Subcutaneous abdominal adipose tissue (tissue), 5 donors: ENCODE measurements at regions not wholly inside any gene's neighbourhood (a gene's known extent, or its start where the extent isn't known, plus 50 kb on each side); places are given as distances from the start of the nearest gene placed in this dataset.

Experiments
- H3K27ac ChIP-seq: one replicate; pipeline ENCODE4 v1.7.0; 2013; ENCODE audit warnings: low read depth, mild to moderate bottlenecking, inconsistent platforms, low read length, moderate library complexity
- H3K27me3 ChIP-seq, 5 donors: one replicate each; pipeline ENCODE4 v1.7.0; 2013; ENCODE audit warnings: low read length in 5 of 5, inconsistent platforms in 1 of 5; ENCODE audit not compliant: control insufficient read depth in 5 of 5, insufficient read depth in 4 of 5
- H3K36me3 ChIP-seq, 5 donors: one replicate each; pipeline ENCODE4 v1.7.0; 2013; ENCODE audit warnings: low read length in 5 of 5; ENCODE audit not compliant: control insufficient read depth in 5 of 5, insufficient read depth in 5 of 5
- H3K4me1 ChIP-seq, 5 donors: one replicate each; pipeline ENCODE4 v1.7.0; 2013; ENCODE audit warnings: low read length in 5 of 5, mild to moderate bottlenecking in 3 of 5, moderate library complexity in 1 of 5; ENCODE audit not compliant: control insufficient read depth in 5 of 5, insufficient read depth in 5 of 5
- H3K4me3 ChIP-seq, 5 donors: one replicate each; pipeline ENCODE4 v1.7.0; 2013; ENCODE audit warnings: low read length in 5 of 5, low read depth in 1 of 5
- H3K9ac ChIP-seq, 5 donors: one replicate each; pipeline ENCODE4 v1.7.0; 2013; ENCODE audit warnings: low read length in 5 of 5, mild to moderate bottlenecking in 4 of 5, moderate library complexity in 3 of 5
- H3K9me3 ChIP-seq, 5 donors: one replicate each; pipeline ENCODE4 v1.7.0; 2013; ENCODE audit warnings: low read length in 5 of 5; ENCODE audit not compliant: control insufficient read depth in 5 of 5
- donor health status: healthy.
- donor health status: healthy.
- donor health status: healthy.
- donor health status: healthy.
- donor health status: healthy.

- no peak overlapping the region for H3K27ac ChIP-seq
- H3K4me1 ChIP-seq, result peaks cover 3 to 69% (median 15%) of the 10 kb centered on the region in 5 donors
- H3K36me3 ChIP-seq, result no peaks in the 10 kb centered on the region
- no peak overlapping the region for H3K4me3 ChIP-seq
- H3K9ac ChIP-seq, result no peak overlapping the region
- H3K9me3 ChIP-seq, result no peaks in the 10 kb centered on the region
- H3K27me3 ChIP-seq, result no peaks in the 10 kb centered on the region
Measured at GRCh38 chr3:64353226-64353625, 128.0 kb upstream of the PRICKLE2 start.

GRCh38 chr3:64352639-64352992 is 127.3 kb upstream of the PRICKLE2 start:
- H3K4me3 ChIP-seq, result no peak overlapping the region
- H3K4me1 ChIP-seq, result peaks cover 3 to 63% (median 15%) of the 10 kb centered on the region in 5 donors
- H3K36me3 ChIP-seq, result no peaks in the 10 kb centered on the region
- H3K9ac ChIP-seq, result no peak overlapping the region
- no peaks in the 10 kb centered on the region for H3K9me3 ChIP-seq
- H3K27me3 ChIP-seq, result no peaks in the 10 kb centered on the region
- no peak overlapping the region for H3K27ac ChIP-seq

GRCh38 chr3:64351713-64352638 is 126.7 kb upstream of the PRICKLE2 start:
- H3K36me3 ChIP-seq, result no peaks in the 10 kb centered on the region

GRCh38 chr3:64349551-64349950 is 124.3 kb upstream of the PRICKLE2 start:
- Histone ChIP-seq H3K36me3 (no peaks in the 10 kb centered on the region), H3K27me3 (no peaks in the 10 kb centered on the region), H3K9me3 (no peaks in the 10 kb centered on the region), H3K4me1 (peaks cover 5 to 49% (median 21%) of the 10 kb centered on the region in 5 donors), H3K9ac (no peak overlapping the region), H3K4me3 (no peak overlapping the region), H3K27ac (no peak overlapping the region)

More at GRCh38 chr3:64351713-64352638, 126.7 kb upstream of the PRICKLE2 start:
- no peaks in the 10 kb centered on the region for H3K9me3 ChIP-seq
- peaks cover 3 to 57% (median 15%) of the 10 kb centered on the region in 5 donors for H3K4me1 ChIP-seq
- H3K27ac ChIP-seq, result no peak overlapping the region
- no peak overlapping the region for H3K4me3 ChIP-seq
- no peak overlapping the region for H3K9ac ChIP-seq
- no peaks in the 10 kb centered on the region for H3K27me3 ChIP-seq

GRCh38 chr3:64345371-64345770 is 120.1 kb upstream of the PRICKLE2 start:
- Histone ChIP-seq H3K27me3 (no peaks in the 10 kb centered on the region), H3K9me3 (no peaks in the 10 kb centered on the region), H3K4me3 (no peak overlapping the region), H3K4me1 (peaks cover 3 to 43% (median 22%) of the 10 kb centered on the region in 5 donors), H3K27ac (peak overlapping the region; percentile 24), H3K9ac (no peak overlapping the region), H3K36me3 (no peaks in the 10 kb centered on the region)

GRCh38 chr3:64344721-64345207 is 119.5 kb upstream of the PRICKLE2 start:
- H3K36me3 ChIP-seq, result no peaks in the 10 kb centered on the region
- no peak overlapping the region for H3K9ac ChIP-seq
- peak overlapping the region; percentile 24 for H3K27ac ChIP-seq
- peaks cover 3 to 43% (median 22%) of the 10 kb centered on the region in 5 donors for H3K4me1 ChIP-seq
- H3K9me3 ChIP-seq, result no peaks in the 10 kb centered on the region
- peak overlapping the region in 1 of 5 donors; percentile 9 for H3K4me3 ChIP-seq
- H3K27me3 ChIP-seq, result no peaks in the 10 kb centered on the region

GRCh38 chr3:64343689-64344430 is 118.6 kb upstream of the PRICKLE2 start:
- no peak overlapping the region for H3K9ac ChIP-seq
- H3K36me3 ChIP-seq, result no peaks in the 10 kb centered on the region
- peaks cover 3 to 35% (median 20%) of the 10 kb centered on the region in 5 donors for H3K4me1 ChIP-seq
- H3K27me3 ChIP-seq, result no peaks in the 10 kb centered on the region
- H3K9me3 ChIP-seq, result no peaks in the 10 kb centered on the region
- H3K27ac ChIP-seq, result no peak overlapping the region
- no peak overlapping the region for H3K4me3 ChIP-seq

GRCh38 chr3:64342940-64343688 is 117.8 kb upstream of the PRICKLE2 start:
- no peaks in the 10 kb centered on the region for H3K27me3 ChIP-seq
- no peak overlapping the region for H3K9ac ChIP-seq
- no peak overlapping the region for H3K4me3 ChIP-seq
- no peaks in the 10 kb centered on the region for H3K9me3 ChIP-seq
- H3K27ac ChIP-seq, result no peak overlapping the region
- H3K4me1 ChIP-seq, result peaks cover 3 to 34% (median 20%) of the 10 kb centered on the region in 5 donors
- no peaks in the 10 kb centered on the region for H3K36me3 ChIP-seq

GRCh38 chr3:64341296-64341695 is 116.0 kb upstream of the PRICKLE2 start:
- Histone ChIP-seq H3K27me3 (no peaks in the 10 kb centered on the region), H3K36me3 (no peaks in the 10 kb centered on the region), H3K9me3 (no peaks in the 10 kb centered on the region), H3K4me3 (peak overlapping the region in 1 of 5 donors; percentile 34), H3K4me1 (peaks cover 3 to 34% (median 20%) of the 10 kb centered on the region in 5 donors), H3K27ac (peak overlapping the region; percentile 22), H3K9ac (no peak overlapping the region)
